ENCODE measurements at regions not wholly inside any gene's neighbourhood (a gene's known extent, or its start where the extent isn't known, plus 50 kb on each side); places are given as distances from the start of the nearest gene placed in this dataset.

DNA sequence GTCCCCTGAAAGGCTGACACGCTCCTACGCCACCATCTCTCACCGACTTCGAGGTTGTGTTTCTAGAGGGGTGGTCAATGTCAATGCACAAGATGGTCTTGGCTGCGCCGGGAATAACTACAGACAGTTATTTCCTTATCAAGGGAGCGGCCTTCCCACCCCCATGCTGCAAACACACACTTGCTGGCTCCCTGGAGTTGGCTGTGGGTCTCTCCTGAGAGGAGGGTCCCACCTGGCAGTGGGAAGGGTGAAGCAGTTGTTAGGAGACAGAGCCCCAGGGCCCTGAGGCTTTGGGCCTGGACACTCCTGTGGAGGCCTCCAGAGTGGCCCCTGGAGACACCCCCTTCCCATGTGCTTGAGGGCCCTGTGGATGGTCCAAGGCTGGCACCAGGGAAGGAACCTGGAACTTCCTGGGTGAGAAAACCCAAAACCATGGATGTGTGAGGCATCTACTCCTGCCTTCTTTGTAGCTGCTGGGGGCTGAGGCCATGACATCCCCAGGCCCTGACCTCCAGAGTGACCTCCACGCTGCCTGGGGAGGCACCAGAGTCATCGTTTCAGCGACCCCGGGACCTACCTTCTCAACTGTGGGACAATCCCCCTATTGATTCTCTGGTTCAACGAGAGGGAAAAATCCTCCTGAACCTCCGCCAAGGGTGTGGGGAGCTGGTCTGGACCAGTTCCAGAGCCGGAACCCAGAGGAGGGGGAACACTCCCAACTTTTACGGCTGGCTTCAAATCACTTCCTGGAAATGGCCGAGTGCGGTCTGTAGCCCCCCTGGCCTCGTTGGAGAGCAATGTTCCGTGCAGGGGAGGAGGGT lies 101.1 kb upstream of the COL5A1 start:
- no peak for DNase-seq
- Histone ChIP-seq H3K36me3 (ENCODE audit: control insufficient read depth, insufficient read depth, low read length) (no peaks in the 10 kb centered on the region), H2BK120ac (ENCODE audit: low read depth, low read length) (no peak overlapping the region), H3K4ac (ENCODE audit: low read depth, low read length) (peak overlapping the region; percentile 34; the same call in 1 of the 2 replicates), H2AK5ac (ENCODE audit: low read depth, low read length) (peak overlapping the region; percentile 59), H3K9me3 (ENCODE audit: control insufficient read depth, insufficient read depth, low read length) (no peaks in the 10 kb centered on the region), H4K20me1 (ENCODE audit: insufficient read depth, low read length) (no peaks in the 10 kb centered on the region), H3K56ac (ENCODE audit: extremely low read depth, insufficient read depth, low read length) (no peak overlapping the region), H3K4me1 (ENCODE audit: control insufficient read depth, insufficient read depth, low read length) (peaks cover 21% of the 10 kb centered on the region), H2BK5ac (ENCODE audit: low read depth, low read length, poor library complexity, severe bottlenecking) (no peak overlapping the region), H3K27ac (ENCODE audit: insufficient read depth, low read length) (no peak overlapping the region), H3K23ac (ENCODE audit: low read depth, low read length) (no peak overlapping the region), H4K8ac (ENCODE audit: low read depth in 2 of 2, low read length in 2 of 2) (no peak overlapping the region), H4K91ac (ENCODE audit: insufficient read depth, low read depth, low read length) (no peak overlapping the region), H3K9me1 (ENCODE audit: insufficient read depth, low read length) (peaks cover 6% of the 10 kb centered on the region), H3K18ac (ENCODE audit: low read depth, low read length) (no peak overlapping the region), H3K79me1 (ENCODE audit: low read depth in 1 of 2, low read length in 2 of 2) (no peaks in the 10 kb centered on the region), H3K27me3 (ENCODE audit: control insufficient read depth, insufficient read depth, low read length) (no peaks in the 10 kb centered on the region), H3K14ac (replicated peaks; ENCODE audit: low read depth, low read length) (no peak overlapping the region), H3K4me3 (ENCODE audit: insufficient read depth, low read depth, low read length) (no peak overlapping the region), H2BK20ac (ENCODE audit: low read depth, low read length) (no peak overlapping the region), H3K9ac (ENCODE audit: low read depth, low read length) (no peak overlapping the region), H2BK15ac (ENCODE audit: low read depth, low read length) (no peak overlapping the region; the same call in 2 of the 3 replicates), H2AK9ac (replicated peaks; ENCODE audit: low read depth, low read length, poor library complexity) (no peak overlapping the region), H2AFZ (replicated peaks; ENCODE audit: low read length, poor library complexity) (peak overlapping the region; percentile 16), H3K4me2 (ENCODE audit: low read depth, low read length) (no peak overlapping the region), H4K5ac (ENCODE audit: low read depth, low read length) (no peak overlapping the region)
- ATAC-seq (ENCODE audit: low read depth): no peak
- WGBS, 2 experiments (ENCODE audit: extremely low coverage in 2 of 2, insufficient read length in 1 of 2): 77% methylated on average over 8 of the region's 19 CpGs; no CpG with 5 or more reads in 1 of the 2 experiments
- in situ Hi-C loops (cut with MboI; ENCODE audit: low sequenced_read_pairs) (no loop called here), dilution Hi-C loops (cut with HindIII; ENCODE audit: low sequenced_read_pairs, unreplicated experiment) (no loop called here), intact Hi-C loops (cut with micrococcal nuclease) (no loop called here)
- TF ChIP-seq, protein P1, sequence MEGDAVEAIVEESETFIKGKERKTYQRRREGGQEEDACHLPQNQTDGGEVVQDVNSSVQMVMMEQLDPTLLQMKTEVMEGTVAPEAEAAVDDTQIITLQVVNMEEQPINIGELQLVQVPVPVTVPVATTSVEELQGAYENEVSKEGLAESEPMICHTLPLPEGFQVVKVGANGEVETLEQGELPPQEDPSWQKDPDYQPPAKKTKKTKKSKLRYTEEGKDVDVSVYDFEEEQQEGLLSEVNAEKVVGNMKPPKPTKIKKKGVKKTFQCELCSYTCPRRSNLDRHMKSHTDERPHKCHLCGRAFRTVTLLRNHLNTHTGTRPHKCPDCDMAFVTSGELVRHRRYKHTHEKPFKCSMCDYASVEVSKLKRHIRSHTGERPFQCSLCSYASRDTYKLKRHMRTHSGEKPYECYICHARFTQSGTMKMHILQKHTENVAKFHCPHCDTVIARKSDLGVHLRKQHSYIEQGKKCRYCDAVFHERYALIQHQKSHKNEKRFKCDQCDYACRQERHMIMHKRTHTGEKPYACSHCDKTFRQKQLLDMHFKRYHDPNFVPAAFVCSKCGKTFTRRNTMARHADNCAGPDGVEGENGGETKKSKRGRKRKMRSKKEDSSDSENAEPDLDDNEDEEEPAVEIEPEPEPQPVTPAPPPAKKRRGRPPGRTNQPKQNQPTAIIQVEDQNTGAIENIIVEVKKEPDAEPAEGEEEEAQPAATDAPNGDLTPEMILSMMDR (conservative IDR thresholded peaks at IDR 0.05; ENCODE audit: low read depth, low read length): no peak
- TF ChIP-seq CEBPB (IDR thresholded peaks at IDR 0.05; ENCODE audit: low read depth, low read length): no peak
- TF ChIP-seq, protein P2, sequence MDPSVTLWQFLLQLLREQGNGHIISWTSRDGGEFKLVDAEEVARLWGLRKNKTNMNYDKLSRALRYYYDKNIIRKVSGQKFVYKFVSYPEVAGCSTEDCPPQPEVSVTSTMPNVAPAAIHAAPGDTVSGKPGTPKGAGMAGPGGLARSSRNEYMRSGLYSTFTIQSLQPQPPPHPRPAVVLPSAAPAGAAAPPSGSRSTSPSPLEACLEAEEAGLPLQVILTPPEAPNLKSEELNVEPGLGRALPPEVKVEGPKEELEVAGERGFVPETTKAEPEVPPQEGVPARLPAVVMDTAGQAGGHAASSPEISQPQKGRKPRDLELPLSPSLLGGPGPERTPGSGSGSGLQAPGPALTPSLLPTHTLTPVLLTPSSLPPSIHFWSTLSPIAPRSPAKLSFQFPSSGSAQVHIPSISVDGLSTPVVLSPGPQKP (IDR thresholded peaks at IDR 0.05; ENCODE audit: borderline replicate concordance, low read depth, low read length): no peak
- no peak for TF ChIP-seq BHLHE40 (IDR thresholded peaks at IDR 0.05; ENCODE audit: low read depth, low read length)
- TF ChIP-seq NFE2L2 (IDR thresholded peaks at IDR 0.05; ENCODE audit: low read depth, low read length): no peak
- TF ChIP-seq MAFK (IDR thresholded peaks at IDR 0.05; ENCODE audit: low read depth, low read length): no peak
- TF ChIP-seq RAD21 (IDR thresholded peaks at IDR 0.05; ENCODE audit: low read length): no peak
- TF ChIP-seq FOS (IDR thresholded peaks at IDR 0.05; ENCODE audit: low read depth, low read length): no peak
- no peak for TF ChIP-seq SMC3 (IDR thresholded peaks at IDR 0.05; ENCODE audit: low read depth, low read length)
- TF ChIP-seq, protein P3, sequence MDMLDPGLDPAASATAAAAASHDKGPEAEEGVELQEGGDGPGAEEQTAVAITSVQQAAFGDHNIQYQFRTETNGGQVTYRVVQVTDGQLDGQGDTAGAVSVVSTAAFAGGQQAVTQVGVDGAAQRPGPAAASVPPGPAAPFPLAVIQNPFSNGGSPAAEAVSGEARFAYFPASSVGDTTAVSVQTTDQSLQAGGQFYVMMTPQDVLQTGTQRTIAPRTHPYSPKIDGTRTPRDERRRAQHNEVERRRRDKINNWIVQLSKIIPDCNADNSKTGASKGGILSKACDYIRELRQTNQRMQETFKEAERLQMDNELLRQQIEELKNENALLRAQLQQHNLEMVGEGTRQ (IDR thresholded peaks at IDR 0.05; ENCODE audit: low read depth, low read length): no peak
- no peak for TF ChIP-seq CHD1 (IDR thresholded peaks at IDR 0.05; ENCODE audit: low read depth, low read length)
- TF ChIP-seq POLR2A (IDR thresholded peaks at IDR 0.05; ENCODE audit: low read depth, low read length): no peak
- TF ChIP-seq MAZ (IDR thresholded peaks at IDR 0.05; ENCODE audit: borderline replicate concordance, low read depth, low read length): no peak
- no peak for TF ChIP-seq RCOR1 (IDR thresholded peaks at IDR 0.05; ENCODE audit: insufficient replicate concordance, low read length)
- TF ChIP-seq RFX5 (IDR thresholded peaks at IDR 0.05; ENCODE audit: low read depth, low read length): no peak
- TF ChIP-seq MXI1 (IDR thresholded peaks at IDR 0.05; ENCODE audit: borderline replicate concordance, low read depth, low read length): no peak
- no TSS peak for BruUV-seq (replicated peaks)
- ChIA-PET CTCF (no interaction called here), POLR2A (ENCODE audit: unreplicated experiment) (no interaction called here)

Measured in IMR-90 (cell line).